ENCODE measurements at regions not wholly inside any gene's neighbourhood (a gene's known extent, or its start where the extent isn't known, plus 50 kb on each side); places are given as distances from the start of the nearest gene placed in this dataset.

- TF ChIP-seq, protein P1, sequence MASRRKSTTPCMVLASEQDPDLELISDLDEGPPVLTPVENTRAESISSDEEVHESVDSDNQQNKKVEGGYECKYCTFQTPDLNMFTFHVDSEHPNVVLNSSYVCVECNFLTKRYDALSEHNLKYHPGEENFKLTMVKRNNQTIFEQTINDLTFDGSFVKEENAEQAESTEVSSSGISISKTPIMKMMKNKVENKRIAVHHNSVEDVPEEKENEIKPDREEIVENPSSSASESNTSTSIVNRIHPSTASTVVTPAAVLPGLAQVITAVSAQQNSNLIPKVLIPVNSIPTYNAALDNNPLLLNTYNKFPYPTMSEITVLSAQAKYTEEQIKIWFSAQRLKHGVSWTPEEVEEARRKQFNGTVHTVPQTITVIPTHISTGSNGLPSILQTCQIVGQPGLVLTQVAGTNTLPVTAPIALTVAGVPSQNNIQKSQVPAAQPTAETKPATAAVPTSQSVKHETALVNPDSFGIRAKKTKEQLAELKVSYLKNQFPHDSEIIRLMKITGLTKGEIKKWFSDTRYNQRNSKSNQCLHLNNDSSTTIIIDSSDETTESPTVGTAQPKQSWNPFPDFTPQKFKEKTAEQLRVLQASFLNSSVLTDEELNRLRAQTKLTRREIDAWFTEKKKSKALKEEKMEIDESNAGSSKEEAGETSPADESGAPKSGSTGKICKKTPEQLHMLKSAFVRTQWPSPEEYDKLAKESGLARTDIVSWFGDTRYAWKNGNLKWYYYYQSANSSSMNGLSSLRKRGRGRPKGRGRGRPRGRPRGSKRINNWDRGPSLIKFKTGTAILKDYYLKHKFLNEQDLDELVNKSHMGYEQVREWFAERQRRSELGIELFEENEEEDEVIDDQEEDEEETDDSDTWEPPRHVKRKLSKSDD (CRISPR knock-in tag; IDR thresholded peaks at IDR 0.05; ENCODE audit: low read depth), result no peak
- no peak for TF ChIP-seq ATF6 (CRISPR knock-in tag; conservative IDR thresholded peaks at IDR 0.05)
- TF ChIP-seq MIER2 (CRISPR knock-in tag; IDR thresholded peaks at IDR 0.05), result no peak
- no peak for TF ChIP-seq YY1 (IDR thresholded peaks at IDR 0.05; ENCODE audit: insufficient read depth, insufficient replicate concordance, low read depth, low read length)
- TF ChIP-seq PHF5A (CRISPR knock-in tag; IDR thresholded peaks at IDR 0.05; ENCODE audit: low read depth, unreplicated experiment), result no peak
- TF ChIP-seq ZFP41 (CRISPR knock-in tag; IDR thresholded peaks at IDR 0.05; ENCODE audit: borderline replicate concordance), result no peak
Observed at GRCh38 chrX:46044486-46044885, 500.7 kb downstream of the ZNF674 start.
